Suppressor macrophage treated with lipopolysaccharide for 4 hours (primary cell): ENCODE measurements at regions not wholly inside any gene's neighbourhood (a gene's known extent, or its start where the extent isn't known, plus 50 kb on each side); places are given as distances from the start of the nearest gene placed in this dataset.
A peak's percentile ranks its signal among the peaks of the same experiment; 100 is the strongest.

Experiments
- DNase-seq: peaks from one replicate; pipeline ENCODE4 v3.0.0-alpha.2; 2020

DNA sequence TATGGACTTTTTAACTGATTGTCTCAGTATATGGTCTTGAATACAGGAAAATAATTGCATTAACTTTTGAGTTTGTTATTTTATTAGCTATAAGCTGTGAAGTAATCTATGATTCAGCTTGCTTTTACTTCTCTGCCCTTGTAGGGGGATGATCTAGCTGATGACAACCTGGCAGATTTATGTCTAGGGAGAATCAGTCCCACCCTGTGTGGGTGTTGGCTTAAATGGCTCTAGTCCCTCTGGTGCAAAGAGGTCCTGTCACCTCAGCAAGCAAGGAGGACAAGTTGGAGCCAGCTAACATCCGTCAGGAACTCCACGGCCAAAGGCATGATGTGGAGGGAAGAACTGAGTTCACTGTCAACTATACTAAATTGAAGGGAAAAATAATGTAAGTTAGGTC, 495.3 kb downstream of the BMP2 start:
- DNase-seq: no peak

DNA sequence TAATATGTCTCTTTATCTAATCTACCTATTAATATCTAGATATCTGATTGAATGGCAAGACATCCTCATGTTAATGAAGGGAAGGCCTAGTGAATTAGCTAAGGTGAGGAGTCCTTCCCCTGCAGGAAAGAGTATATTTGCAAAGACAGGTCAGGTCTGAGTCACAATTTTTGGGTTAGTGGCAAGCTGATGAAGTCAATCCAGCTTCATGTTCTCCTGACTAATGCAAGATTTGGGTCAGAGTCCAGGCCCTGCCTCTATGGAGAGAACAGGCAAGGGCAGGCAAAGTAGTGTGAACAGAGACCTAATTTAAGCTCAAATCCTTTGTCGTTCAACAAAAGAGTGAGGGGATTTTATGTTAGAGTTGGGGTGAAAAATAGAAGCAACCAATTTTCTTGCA, 496.7 kb downstream of the BMP2 start:
- DNase-seq: no peak

- no peak for DNase-seq
Observed at GRCh38 chr20:7269452-7269851, 502.0 kb downstream of the BMP2 start.

- no peak for DNase-seq
Observed at GRCh38 chr20:7272512-7272911, 505.0 kb downstream of the BMP2 start.

GRCh38 chr20:7274870-7275269, 507.4 kb downstream of the BMP2 start:
- no peak for DNase-seq

DNA sequence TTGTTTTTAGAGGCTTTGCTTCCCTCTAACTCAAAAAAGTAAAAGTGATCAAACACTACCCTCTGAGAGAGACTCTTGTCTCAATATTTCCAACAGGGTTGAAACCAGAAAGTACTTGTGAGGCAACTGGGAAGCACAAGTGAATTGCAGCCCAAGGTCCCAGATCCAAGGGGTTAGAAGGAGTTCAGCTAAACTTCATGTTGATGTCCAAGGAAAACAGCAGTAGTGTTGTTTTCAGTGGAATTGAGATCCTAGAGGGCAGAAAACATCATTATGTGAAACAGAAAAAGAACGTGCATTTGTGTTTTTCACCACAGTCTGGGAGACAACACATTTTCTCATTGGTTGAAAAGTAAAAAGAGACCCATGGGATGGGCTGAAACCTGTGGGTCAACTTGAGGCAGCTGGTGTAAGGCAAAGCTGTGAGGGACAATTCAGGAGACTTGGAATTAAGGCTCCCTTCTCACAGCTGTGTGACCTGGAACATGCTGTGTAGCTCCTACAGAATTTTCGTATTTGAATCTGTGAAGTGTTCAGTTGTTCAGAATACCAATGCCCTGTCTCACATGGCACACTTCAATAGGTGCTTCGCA, 508.3 kb downstream of the BMP2 start:
- DNase-seq: no peak

GRCh38 chr20:7285918-7286556, 518.6 kb downstream of the BMP2 start:
- DNase-seq: peak; percentile 77

DNA sequence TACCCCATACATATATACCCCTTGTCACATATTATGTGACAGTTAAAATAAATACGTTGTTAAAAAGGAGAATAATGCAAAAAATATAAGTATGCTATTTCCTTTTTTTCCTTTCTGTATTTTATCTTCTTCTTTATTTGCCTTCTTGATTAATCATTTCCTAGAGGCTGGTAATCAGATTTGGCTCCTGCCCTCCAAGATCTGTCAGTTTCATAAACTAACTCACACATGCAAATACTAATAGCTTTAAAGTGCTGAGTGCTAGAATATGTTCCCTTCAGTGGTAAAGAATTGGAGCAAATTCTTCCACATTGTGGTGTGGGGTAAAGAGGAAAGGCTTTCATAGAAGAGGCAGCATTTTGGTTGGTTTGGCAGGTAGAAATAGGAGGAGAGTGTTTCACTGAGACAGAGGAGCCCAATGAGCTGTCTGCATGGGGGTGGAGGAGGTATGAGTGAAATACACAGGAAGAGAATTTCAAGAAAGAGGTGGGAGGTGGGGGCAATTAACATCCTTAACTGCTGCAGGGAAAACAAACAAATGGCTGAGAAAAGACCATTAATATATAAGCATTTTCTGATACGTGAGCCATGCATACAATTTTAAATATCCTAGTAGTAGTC, 523.9 kb downstream of the BMP2 start:
- no peak for DNase-seq

DNA sequence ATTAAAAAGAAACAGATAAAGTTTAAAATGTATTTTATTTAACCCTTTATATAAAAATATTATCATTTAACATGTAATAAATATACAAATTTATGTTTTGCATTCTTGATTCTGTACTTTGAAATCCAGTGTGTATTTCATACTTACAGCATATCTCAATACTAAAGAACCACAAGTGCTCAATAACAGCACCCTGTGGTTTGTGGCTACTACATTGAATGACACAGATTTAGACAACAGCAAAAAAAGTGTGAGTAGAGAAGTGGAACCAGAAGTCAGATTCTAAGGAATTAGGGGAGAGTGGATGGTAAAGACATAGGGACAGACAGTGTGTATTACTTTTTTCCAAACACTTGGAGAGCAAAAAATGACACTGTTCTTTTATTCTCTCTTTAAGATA, 524.5 kb downstream of the BMP2 start:
- DNase-seq: no peak

DNA sequence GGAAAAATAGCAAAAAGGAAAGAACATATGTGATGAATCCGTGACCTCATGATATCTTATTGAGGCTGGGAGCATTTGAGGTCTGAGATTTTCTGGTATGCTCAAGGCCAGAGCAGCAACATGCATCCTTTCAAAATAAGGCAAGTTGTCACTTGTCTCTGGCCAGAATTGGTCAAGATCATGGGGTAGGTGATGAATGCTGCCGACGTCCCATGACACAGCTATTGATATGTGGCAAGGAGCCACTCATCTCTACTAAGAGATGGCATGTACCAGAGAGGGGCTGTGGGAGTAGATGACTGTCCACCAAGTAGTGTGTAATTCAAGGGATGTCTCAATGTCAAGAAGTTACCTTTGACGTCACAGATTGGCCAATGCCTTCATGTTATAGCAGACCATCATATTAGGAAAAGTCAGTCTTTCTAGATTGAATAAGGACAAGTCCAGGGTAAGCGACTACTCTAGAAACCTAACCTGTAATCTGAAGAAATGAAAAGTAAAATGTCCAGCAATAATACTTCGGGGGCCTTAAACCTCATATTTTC, 527.4 kb downstream of the BMP2 start:
- no peak for DNase-seq

GRCh38 chr20:7301807-7302206, 534.3 kb downstream of the BMP2 start:
- no peak for DNase-seq

- no peak for DNase-seq
Observed at GRCh38 chr20:7302250-7302649, 534.8 kb downstream of the BMP2 start.

DNA sequence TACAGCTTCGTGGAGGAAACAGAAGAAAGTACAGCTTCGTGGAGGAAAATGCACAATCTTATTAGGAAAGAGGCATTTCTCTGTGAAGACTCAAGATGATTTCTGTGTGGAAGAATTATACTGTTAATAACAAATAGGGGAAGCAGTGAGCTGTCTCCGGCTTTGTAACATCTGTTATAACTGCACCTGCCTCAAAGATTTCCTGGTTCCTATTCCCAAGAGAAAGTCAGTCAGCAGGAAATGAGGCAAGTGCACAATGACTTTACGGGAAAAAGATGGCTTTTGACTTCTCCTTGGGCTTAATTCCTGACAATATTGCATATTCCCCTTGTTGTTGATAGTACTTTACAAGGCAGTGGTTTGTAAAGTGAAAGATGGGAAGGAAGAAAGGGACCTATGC, 538.5 kb downstream of the BMP2 start:
- no peak for DNase-seq

DNA sequence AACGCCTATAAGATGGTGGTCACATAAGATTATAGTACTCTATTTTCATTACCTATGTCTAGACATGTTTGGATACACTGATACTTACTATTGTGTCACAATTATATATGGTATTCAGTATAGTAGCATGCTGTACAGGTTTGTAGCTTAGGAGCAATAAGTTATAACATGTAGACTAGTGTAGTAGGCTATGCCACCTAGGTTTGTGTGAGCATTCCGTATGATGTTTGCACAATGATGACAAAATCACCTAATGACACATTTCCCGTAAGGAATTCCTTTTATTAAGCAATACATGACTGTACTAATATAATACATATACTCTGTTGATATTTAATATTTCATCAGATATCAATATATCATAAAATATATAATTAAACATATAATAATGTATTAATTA, 540.7 kb downstream of the BMP2 start:
- no peak for DNase-seq

- DNase-seq: no peak
Observed at GRCh38 chr20:7313047-7313446, 545.6 kb downstream of the BMP2 start.

- no peak for DNase-seq
Observed at GRCh38 chr20:7323957-7324356, 556.5 kb downstream of the BMP2 start.

GRCh38 chr20:7327810-7328209, 560.3 kb downstream of the BMP2 start:
- no peak for DNase-seq

DNA sequence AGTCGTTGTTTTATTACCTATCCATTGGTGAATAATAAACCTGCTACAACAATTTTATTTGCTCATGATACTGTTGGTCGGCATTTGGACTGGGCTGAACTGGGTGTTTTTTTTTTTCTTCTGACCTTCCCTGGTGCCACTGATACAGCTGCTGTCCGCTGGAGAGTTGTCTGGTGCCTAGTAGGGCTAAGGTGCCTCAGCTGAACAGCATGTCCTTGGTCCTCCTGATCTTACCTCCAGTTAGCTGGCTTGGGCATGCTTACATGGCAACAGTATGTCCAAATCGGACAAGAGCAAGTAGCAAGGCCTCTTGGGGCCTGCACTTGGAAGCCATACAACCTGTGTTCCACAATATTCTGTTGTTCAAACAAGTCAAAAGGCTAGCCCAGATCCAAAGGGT, 563.4 kb downstream of the BMP2 start:
- no peak for DNase-seq

GRCh38 chr20:7332169-7332568, 564.7 kb downstream of the BMP2 start:
- DNase-seq: no peak

GRCh38 chr20:7333841-7334240, 566.4 kb downstream of the BMP2 start:
- peak; percentile 44 for DNase-seq

DNA sequence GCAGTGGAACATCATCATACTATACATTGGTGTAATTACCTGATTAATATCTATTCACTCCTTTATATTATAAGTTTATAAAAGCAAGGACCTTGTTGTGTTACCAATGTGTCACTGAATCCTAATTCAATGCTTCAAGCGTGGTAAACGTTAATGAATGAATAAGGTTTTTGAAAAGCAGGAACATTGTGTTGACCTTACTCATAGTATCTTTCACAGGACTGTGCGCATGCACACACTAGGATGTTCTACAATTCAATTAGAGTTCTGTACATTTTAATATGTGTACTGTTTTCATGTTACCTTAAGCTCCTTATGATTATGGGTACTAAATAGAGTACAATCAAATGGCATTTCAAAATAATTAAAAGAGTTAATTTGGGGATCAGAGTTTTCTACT, 578.5 kb downstream of the BMP2 start:
- DNase-seq: no peak

DNA sequence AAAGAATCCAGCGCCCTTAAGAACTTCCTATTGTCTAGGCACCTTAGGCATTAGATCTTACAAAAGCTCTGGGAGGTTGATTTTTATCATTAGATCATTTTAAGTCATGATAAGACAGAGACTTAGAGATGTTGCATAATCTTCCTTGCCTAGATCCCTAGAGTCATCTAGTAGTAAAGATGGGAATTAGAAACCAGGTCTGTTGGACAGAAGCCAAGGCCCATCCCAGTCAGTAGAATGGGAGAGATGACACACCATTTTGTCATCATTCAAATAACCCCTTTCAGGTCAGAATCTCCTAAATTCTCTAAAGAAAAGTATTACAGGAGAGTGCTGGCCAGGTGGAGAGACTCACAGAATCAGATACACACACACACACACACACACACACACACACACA, 579.1 kb downstream of the BMP2 start:
- no peak for DNase-seq

GRCh38 chr20:7347409-7347808, 579.9 kb downstream of the BMP2 start:
- no peak for DNase-seq

- no peak for DNase-seq
Observed at GRCh38 chr20:7348253-7348652, 580.8 kb downstream of the BMP2 start.

- DNase-seq: no peak
Observed at GRCh38 chr20:7352165-7352564, 584.7 kb downstream of the BMP2 start.
